Esophagus squamous epithelium (tissue), 4 donors: ENCODE measurements at regions not wholly inside any gene's neighbourhood (a gene's known extent, or its start where the extent isn't known, plus 50 kb on each side); places are given as distances from the start of the nearest gene placed in this dataset.
"Not testable (repeated sequence)": the region's sequence is repeated elsewhere in the genome, so short reads cannot be mapped to it uniquely, and the experiment has no call there.

Source experiments
- POLR2A ChIP-seq, 4 donors: fragments of 450-650 bp; IDR thresholded peaks; one replicate each; pipeline ENCODE4 v1.6.1; 2017; ENCODE audit warnings: antibody characterized with exemption in 4 of 4, mild to moderate bottlenecking in 4 of 4, moderate library complexity in 3 of 4
- TF ChIP-seq, protein P1 (sequence below), 6 experiments: fragments of 450-650 bp in 4 of 6; fragments of 200-600 bp in 2 of 6; sonication (generic) in 2 of 6; IDR thresholded peaks; one replicate each; pipeline ENCODE4 v1.5.1; 2016 to 2019; ENCODE audit warnings: antibody characterized with exemption in 6 of 6, mild to moderate bottlenecking in 4 of 6, moderate library complexity in 4 of 6

DNA sequence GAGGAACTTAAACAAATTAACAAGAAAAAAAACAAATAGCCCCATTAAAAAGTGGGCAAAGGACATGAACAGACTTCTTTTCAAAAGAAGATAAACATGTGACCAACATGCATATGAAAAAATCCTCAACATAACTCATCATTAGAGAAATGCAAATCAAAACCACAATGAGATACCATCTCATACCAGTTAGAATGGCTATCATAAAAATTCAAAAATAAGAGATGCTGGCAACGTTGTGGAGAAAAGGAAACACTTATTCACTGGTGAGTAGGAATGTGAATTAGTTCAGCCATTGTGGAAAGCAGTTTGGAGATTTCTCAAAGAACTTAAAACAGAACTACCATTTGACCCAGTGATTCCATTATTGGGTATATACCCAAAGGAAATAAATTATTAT, 189.1 kb upstream of the TMEM106B start:
- TF ChIP-seq, protein P1, sequence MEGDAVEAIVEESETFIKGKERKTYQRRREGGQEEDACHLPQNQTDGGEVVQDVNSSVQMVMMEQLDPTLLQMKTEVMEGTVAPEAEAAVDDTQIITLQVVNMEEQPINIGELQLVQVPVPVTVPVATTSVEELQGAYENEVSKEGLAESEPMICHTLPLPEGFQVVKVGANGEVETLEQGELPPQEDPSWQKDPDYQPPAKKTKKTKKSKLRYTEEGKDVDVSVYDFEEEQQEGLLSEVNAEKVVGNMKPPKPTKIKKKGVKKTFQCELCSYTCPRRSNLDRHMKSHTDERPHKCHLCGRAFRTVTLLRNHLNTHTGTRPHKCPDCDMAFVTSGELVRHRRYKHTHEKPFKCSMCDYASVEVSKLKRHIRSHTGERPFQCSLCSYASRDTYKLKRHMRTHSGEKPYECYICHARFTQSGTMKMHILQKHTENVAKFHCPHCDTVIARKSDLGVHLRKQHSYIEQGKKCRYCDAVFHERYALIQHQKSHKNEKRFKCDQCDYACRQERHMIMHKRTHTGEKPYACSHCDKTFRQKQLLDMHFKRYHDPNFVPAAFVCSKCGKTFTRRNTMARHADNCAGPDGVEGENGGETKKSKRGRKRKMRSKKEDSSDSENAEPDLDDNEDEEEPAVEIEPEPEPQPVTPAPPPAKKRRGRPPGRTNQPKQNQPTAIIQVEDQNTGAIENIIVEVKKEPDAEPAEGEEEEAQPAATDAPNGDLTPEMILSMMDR (IDR thresholded peaks at IDR 0.05) = not testable (repeated sequence)
- TF ChIP-seq POLR2A (IDR thresholded peaks at IDR 0.05) = not testable (repeated sequence)
